Pancreas (tissue), 10 donors: ENCODE measurements at regions not wholly inside any gene's neighbourhood (a gene's known extent, or its start where the extent isn't known, plus 50 kb on each side); places are given as distances from the start of the nearest gene placed in this dataset.

Experiments used
- ATAC-seq, 4 donors: fragments of 200-7000 bp; cut with Tn5 transposase; one replicate each; pipeline versions ENCODE4 v1.8.0 to v1.9.1; 2020; ENCODE audit warnings: mild to moderate bottlenecking in 4 of 4, moderate library complexity in 4 of 4
- DNase-seq, 6 donors: peaks; one replicate each; pipeline ENCODE4 v3.0.0-alpha.2; 2020
- FAIRE-seq: peaks from 2 replicates; lab custom pipeline; 2012; peaks lifted over from hg19 to GRCh38; lab: Jason Lieb, UNC
- H3K27ac ChIP-seq, 4 donors: fragments of 200-600 bp; sonication (generic); 1 replicate in 3 of 4; 2 replicates in 1 of 4; pipeline versions ENCODE4 v1.5.0 to v1.8.0; 2020
- H3K27me3 ChIP-seq, 4 donors: fragments of 200-600 bp; one replicate each; pipeline ENCODE4 v1.8.0; 2021
- H3K36me3 ChIP-seq, 3 donors: fragments of 200-600 bp; sonication (generic) in 1 of 3; one replicate each; pipeline versions ENCODE4 v1.5.0 to v1.8.0; 2020 to 2021
- H3K4me1 ChIP-seq, 3 donors: fragments of 200-600 bp; one replicate each; pipeline ENCODE4 v1.8.0; 2021
- H3K4me3 ChIP-seq, 4 donors: fragments of 200-600 bp; sonication (generic) in 2 of 4; one replicate each; pipeline versions ENCODE4 v1.5.0 to v1.8.0; 2020 to 2021
- H3K9me3 ChIP-seq, 4 donors: fragments of 200-600 bp; one replicate each; pipeline ENCODE4 v1.8.0; 2021
- CTCF ChIP-seq, 4 donors: fragments of 200-600 bp; sonication (generic) in 3 of 4; IDR thresholded peaks; one replicate each; pipeline versions ENCODE4 v1.5.0 to v1.8.0; 2021; ENCODE audit warnings: antibody characterized with exemption in 4 of 4
- WGBS, 2 donors: extraction: QIAGEN DNeasy Blood & Tissue Kit; methylation state at CpG; one replicate each; pipeline ENCODE4 v1.1.7; 2013; 5-methylcytosine and 5-hydroxymethylcytosine counted together
- intact Hi-C, 3 donors: fragments of 100-400 bp; cut with DNase I; formaldehyde crosslinking; loops; one replicate each; pipeline versions ENCODE4 v1.11.1 to v1.14.2; 2022
- donor health status: healthy with polysubstance abuse.
- donor health status: DM: no; HTN: no; CAD: no; lungs with moderate emphysema.
- donor health status: DM: no; HTN: no; CAD: no.
- donor health status: control.
- donor health status: control.
- donor health status: Bipolar disorder and iron deficiency.
- donor health status: DM: yes; HTN: yes; CAD: no.
- donor health status: DM: no; HTN: no; CAD: no.
- donor health status: DM: no; HTN: no; CAD: no.
- donor health status: DM: yes; HTN: yes; CAD: no.

GRCh38 chr18:38940475-38940862, 1374.9 kb upstream of the CELF4 start:
- FAIRE-seq (no peak), DNase-seq (no peak), ATAC-seq (no peak)
- no peak overlapping the region for H3K27ac ChIP-seq
- H3K27me3 ChIP-seq, result no peaks in the 10 kb centered on the region
- H3K4me3 ChIP-seq, result no peak overlapping the region
- H3K9me3 ChIP-seq, result no peaks in the 10 kb centered on the region
- H3K36me3 ChIP-seq, result no peaks in the 10 kb centered on the region
- TF ChIP-seq CTCF (IDR thresholded peaks at IDR 0.05), result no peak
- intact Hi-C loops, result no loop called here
- no peaks in the 10 kb centered on the region for H3K4me1 ChIP-seq

GRCh38 chr18:38933910-38934510, 1368.4 kb upstream of the CELF4 start:
- no peaks in the 10 kb centered on the region for H3K36me3 ChIP-seq
- H3K27ac ChIP-seq, result no peak overlapping the region
- ATAC-seq (no peak), DNase-seq (no peak), FAIRE-seq (no peak)
- H3K4me1 ChIP-seq, result no peaks in the 10 kb centered on the region
- no peak for TF ChIP-seq CTCF (IDR thresholded peaks at IDR 0.05)
- H3K4me3 ChIP-seq, result no peak overlapping the region
- H3K27me3 ChIP-seq, result no peaks in the 10 kb centered on the region
- intact Hi-C loops, result no loop called here
- H3K9me3 ChIP-seq, result no peaks in the 10 kb centered on the region

GRCh38 chr18:38933322-38933721, 1367.7 kb upstream of the CELF4 start:
- Histone ChIP-seq H3K27me3 (no peaks in the 10 kb centered on the region), H3K36me3 (no peaks in the 10 kb centered on the region), H3K4me1 (no peaks in the 10 kb centered on the region), H3K9me3 (no peaks in the 10 kb centered on the region), H3K27ac (no peak overlapping the region), H3K4me3 (no peak overlapping the region)
- ATAC-seq, result no peak
- 71 to 81% methylated on average over 3 of the region's 3 CpGs for WGBS, 2 donors
- no peak for FAIRE-seq
- DNase-seq, result no peak
- TF ChIP-seq CTCF (IDR thresholded peaks at IDR 0.05), result no peak
- intact Hi-C loops, result no loop called here

- DNase-seq, result no peak
- H3K27me3 ChIP-seq, result no peaks in the 10 kb centered on the region
- ATAC-seq, result no peak
- H3K36me3 ChIP-seq, result no peaks in the 10 kb centered on the region
- FAIRE-seq, result no peak
- intact Hi-C loops, result no loop called here
- no peak overlapping the region for H3K4me3 ChIP-seq
- WGBS, 2 donors, result 60 to 70% methylated on average over 3 of the region's 3 CpGs
- H3K27ac ChIP-seq, result no peak overlapping the region
- TF ChIP-seq CTCF (IDR thresholded peaks at IDR 0.05), result no peak
- no peaks in the 10 kb centered on the region for H3K4me1 ChIP-seq
- no peaks in the 10 kb centered on the region for H3K9me3 ChIP-seq
Measured at GRCh38 chr18:38932752-38933151, 1367.2 kb upstream of the CELF4 start.

GRCh38 chr18:38931754-38932050, 1366.1 kb upstream of the CELF4 start:
- Histone ChIP-seq H3K36me3 (no peaks in the 10 kb centered on the region), H3K4me1 (no peaks in the 10 kb centered on the region), H3K9me3 (no peaks in the 10 kb centered on the region), H3K27ac (no peak overlapping the region), H3K27me3 (no peaks in the 10 kb centered on the region), H3K4me3 (no peak overlapping the region)
- WGBS, 2 donors, result 77 to 87% methylated on average over 3 of the region's 3 CpGs
- TF ChIP-seq CTCF (IDR thresholded peaks at IDR 0.05), result no peak
- no peak for DNase-seq
- no peak for ATAC-seq
- intact Hi-C loops, result no loop called here
- FAIRE-seq, result no peak
